CD4-positive, alpha-beta T cell treated with Interleukin-6 at 100 ng/mL for 8 hours (primary cell): ENCODE measurements at regions not wholly inside any gene's neighbourhood (a gene's known extent, or its start where the extent isn't known, plus 50 kb on each side); places are given as distances from the start of the nearest gene placed in this dataset.

Source experiments
- DNase-seq: peaks from one replicate; pipeline ENCODE4 v3.0.0-alpha.2; 2020; ENCODE audit warnings: mixed read lengths, low spot score

DNA sequence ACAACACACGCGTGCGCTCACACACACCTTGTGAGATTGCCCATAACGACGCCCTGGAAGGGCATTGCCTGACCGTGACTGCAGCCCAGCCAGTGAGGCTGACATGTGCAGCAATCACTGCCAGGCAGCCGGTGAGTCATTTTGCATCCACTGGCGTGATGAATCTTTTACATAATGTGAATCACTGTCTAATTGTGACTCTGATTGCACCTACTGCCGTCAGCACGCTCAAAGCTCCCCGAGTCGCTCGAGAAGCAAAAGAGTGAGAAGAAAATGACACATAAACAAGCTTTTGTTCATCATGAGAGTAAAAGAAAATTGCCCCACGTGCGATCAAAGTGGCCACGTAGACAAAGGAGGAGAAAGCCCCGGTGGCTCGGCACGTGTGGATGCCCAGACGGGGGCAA lies 117.4 kb upstream of the PFKP start:
- no peak for DNase-seq

DNA sequence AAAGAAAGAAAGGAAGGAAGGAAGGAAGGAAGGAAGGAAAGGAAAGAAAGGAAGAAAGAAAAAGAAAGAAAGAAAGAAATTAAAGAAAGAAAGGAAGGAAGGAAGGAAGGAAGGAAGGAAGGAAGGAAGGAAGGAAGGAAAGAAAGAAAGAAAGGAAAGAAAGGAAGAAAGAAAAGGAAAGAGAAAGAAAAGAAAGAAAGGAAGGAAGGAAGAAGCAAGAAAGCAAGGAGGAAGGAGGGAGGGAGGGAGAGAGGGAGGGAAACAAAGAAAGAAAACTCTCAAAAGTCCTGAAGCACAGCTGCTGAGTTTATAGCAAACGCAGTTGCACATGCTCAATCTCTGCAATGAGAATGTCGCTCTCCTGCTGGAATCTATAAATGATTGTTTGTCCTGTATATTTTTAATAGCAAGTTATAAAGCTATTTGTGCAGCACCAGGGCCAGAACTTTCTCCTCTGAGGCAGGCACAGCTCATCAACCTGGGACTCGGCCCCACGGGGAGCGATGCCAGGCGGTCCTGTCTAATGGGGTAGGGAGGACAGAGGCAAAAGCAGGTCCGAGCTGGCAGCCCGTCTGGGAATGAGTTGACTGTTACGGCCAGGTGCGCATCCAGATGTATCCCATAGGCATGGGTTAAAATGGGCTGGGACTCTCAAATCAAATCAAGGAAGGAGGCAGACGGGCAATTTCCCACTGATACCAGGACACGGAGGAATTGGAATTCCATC lies 118.0 kb upstream of the PFKP start:
- no peak for DNase-seq

DNA sequence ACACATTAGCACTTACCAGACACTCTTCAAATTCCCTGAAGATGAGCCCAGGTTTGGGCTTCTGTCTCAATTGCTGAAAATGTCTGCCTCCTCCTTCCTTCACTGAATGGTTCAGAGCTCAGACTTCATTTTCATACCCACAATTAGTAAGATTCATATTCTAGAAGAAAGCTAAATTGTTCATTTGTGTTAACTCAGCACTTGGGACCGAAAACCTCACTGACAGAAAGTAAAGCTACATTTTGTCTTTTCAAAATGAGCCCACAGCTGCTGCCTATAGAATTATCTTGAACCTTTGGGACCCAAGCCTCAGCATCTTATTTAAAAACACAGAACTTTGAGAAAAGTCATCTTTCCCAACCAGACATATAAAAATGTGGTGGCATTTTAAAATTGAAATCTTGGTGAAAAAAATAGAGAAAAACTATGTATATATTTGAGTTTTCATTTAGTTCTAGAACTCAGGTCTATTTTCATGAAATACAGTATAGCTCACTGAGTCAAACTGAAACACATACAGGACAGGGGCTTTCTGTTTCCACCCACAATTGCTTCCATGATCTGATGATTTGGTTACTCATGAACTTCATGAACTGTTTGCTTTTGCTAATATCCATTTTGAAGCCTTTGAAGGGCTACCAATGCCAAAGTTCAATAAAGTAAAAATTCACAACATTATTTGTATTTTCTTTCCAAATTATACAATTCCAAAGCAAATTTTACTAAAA lies 119.1 kb upstream of the PFKP start:
- DNase-seq: no peak

DNA sequence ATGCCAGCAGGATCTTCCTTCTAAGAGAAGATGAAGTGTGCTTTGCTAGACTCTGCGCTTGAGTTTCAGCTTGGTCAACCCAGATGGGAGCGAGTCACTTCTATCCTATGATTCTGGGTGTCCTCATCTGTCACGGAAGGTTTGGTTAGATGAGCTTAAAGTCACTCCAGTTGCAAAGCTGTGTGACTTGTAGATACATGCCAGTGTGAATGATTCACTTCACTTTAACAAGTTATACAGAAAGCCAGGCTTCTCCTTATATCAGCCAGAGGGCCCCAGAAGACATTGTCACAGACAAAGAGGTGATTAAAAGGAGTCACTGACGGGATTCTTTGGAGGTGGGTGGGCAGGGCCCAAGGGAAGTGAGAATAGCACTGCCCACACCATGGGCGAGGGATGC lies 122.6 kb upstream of the PFKP start:
- DNase-seq: no peak

DNA sequence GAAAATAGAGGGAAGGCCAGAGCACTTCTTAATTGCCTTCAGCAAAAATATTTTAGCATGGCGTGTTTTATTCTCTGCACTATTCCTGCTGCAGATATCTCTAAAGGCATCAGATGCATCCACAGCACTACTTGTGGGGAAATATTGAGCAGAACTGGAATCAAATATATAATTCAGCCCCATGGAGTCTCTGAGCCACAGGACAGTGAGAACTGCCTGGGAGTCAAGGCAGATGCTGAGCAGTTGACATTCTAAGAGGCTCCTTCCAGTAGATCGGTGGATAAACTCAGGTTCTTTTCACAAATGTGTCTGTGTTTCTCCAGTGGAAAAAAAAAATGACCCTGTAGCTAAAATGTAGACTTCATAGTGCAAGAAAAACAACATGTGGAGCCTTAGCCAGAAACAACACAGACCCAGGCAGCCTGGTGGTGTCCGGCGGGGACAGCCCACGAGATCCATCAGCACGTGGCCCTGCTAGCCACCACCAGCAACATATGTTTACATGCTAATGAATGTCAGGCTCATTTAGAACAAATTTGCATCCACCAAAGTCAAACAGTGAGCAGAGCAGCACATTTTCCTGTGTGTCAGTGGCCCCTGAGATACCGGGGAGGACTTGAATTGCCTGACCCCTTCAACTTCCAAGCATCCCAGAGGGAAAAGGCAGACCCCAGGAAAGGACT lies 123.3 kb upstream of the PFKP start:
- no peak for DNase-seq

- DNase-seq: no peak
Measured at GRCh38 chr10:2942938-2943337, 124.4 kb upstream of the PFKP start.

DNA sequence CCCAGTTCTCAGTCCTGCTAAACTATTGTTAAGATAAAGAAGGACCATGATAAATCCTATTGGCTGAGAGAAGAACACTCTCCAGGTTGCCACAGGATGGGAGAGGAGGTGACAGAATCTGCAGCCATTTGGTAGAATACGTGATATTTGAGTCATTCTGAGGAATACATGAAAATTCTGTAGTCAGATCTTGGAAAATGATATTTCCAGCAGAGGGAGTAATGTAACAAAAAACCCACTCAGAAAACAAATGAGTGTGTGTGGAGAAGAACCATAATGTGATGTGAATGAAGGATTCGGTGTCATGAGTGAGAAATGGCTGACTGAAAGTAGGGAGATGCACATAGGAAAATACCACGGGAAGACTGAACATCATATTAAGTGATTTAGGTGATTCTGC lies 128.5 kb upstream of the PFKP start:
- DNase-seq: no peak

DNA sequence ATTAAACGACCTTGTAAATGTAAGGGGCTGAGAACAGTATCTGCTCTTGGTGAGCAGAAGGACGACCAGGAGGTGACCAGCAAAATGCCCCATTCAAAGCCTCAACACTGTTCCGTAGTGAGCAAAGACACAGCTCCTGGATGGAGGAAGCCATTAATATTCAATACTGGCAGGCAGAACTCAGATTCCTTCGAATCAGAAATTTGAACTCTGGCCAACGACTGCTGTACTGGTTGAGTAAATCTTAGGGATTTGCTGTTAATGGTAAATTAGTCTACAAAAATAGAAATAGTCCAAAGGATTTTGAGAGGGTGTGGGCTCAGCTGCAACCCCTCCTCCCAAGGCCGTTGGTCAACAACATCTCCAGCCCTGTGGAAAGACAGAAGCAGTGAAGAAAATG lies 130.5 kb upstream of the PFKP start:
- no peak for DNase-seq

- DNase-seq: no peak
Measured at GRCh38 chr10:2935647-2936386, 131.5 kb upstream of the PFKP start.

DNA sequence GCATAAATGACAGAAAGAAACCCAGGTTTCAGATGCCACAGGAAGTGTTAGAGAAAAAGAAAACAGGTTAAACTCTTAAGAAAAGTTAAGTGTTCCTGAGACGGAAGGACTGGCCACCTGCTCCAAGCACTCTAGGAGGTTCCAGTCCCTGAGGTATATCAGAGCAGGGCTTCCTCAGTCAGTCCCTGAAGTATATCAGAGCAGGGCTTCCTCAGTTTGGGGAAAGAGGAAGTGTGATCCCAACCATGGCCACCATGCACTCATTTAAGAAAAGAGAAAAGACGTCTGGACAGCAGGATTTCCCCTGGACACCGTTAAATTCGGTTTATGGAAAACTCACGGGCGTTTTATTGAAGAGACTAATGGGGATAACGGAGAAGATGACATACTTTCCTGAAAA lies 133.4 kb upstream of the PFKP start:
- no peak for DNase-seq

DNA sequence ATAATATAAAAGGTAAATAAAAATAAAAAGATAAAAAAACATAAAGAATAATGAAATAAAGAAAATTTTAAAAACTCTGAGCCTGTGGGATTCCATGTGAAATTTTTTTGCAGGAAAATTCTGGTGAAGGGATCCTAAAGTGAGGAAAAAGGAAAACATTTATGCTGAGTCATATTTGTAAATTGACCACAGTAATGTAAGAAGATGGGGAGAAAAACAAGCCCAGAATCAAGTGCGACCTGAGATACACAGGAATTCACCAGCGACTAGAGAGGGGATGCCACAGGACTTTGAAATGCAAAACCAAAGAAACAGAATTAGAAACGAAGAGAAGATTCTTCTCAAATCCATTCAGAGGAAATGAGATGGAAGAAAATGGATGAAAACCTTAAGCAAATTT lies 133.8 kb upstream of the PFKP start:
- no peak for DNase-seq

DNA sequence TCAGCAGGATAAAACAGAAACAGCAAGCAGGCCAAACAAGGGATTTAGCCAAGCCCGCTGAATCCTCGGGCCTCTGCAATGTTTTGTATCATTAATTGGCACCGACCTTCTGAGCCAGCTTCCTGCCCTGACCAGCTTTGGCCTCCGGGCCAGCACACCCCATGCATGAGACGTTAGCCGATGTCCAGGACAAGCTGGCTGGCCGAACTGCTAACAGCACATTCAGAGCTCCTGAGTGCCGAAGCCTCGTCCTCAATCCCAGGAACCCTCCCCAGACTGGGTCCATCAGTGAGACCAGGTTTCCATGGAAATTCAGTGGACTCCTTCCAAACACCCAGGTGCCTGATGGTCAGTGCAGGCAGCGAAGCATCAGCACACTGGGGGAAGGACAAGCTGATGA lies 134.3 kb upstream of the PFKP start:
- no peak for DNase-seq

- no peak for DNase-seq
Measured at GRCh38 chr10:2929480-2930258, 137.7 kb upstream of the PFKP start.

GRCh38 chr10:2927958-2928840 lies 139.1 kb upstream of the PFKP start:
- peak; percentile 18 for DNase-seq

- no peak for DNase-seq
Measured at GRCh38 chr10:2926918-2927660, 140.3 kb upstream of the PFKP start.

DNA sequence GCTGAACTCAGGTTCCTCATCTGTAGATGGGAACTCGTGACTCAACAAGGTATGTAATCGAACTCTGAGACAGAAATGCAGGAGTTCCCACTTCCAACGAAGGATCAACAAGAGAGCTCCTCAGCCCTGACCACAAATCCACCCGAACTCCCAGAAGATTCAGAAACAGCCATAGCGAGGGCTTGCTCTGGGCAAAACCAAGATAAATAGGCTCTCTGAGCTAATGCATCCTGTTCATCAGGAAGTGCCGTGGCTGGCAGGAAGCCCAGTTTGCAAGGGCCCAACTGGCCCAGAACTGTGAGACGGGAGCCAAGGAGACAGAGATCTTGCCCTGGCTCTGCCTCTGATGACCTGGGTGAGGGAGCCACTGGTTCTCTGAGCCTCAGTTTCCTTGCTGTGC lies 141.7 kb upstream of the PFKP start:
- DNase-seq: no peak

- DNase-seq: no peak
Measured at GRCh38 chr10:2924431-2924830, 142.9 kb upstream of the PFKP start.

GRCh38 chr10:2921956-2922680 lies 145.2 kb upstream of the PFKP start:
- DNase-seq: no peak

- DNase-seq: no peak
Measured at GRCh38 chr10:2920637-2921036, 146.7 kb upstream of the PFKP start.
